Ovary (tissue), 3 donors: ENCODE measurements at regions not wholly inside any gene's neighbourhood (a gene's known extent, or its start where the extent isn't known, plus 50 kb on each side); places are given as distances from the start of the nearest gene placed in this dataset.

Experiments used
- CTCF ChIP-seq, 3 donors: fragments of 450-650 bp in 2 of 3; fragments of 200-600 bp in 1 of 3; IDR thresholded peaks; one replicate each; pipeline versions ENCODE4 v1.5.1 to v1.8.0; 2016 to 2022; ENCODE audit warnings: antibody characterized with exemption in 3 of 3, mild to moderate bottlenecking in 1 of 3
- EP300 ChIP-seq: sonication (generic); formaldehyde crosslinking; IDR thresholded peaks from one replicate; pipeline ENCODE4 v1.6.1; 2017; ENCODE audit warnings: antibody characterized with exemption
- POLR2A ChIP-seq: fragments of 450-650 bp; IDR thresholded peaks from one replicate; pipeline ENCODE4 v1.6.1; 2017; ENCODE audit warnings: antibody characterized with exemption, mild to moderate bottlenecking, moderate library complexity
- donor health status: DM: no; HTN: no; CAD: no.

- TF ChIP-seq POLR2A (no peak), CTCF (IDR thresholded peaks at IDR 0.05) (no peak), EP300 (no peak)
These were observed 684.3 kb downstream of the TMEM121 start for GRCh38 chr14:106210650-106211049.
